Panc1 (cell line): ENCODE measurements at regions not wholly inside any gene's neighbourhood (a gene's known extent, or its start where the extent isn't known, plus 50 kb on each side); places are given as distances from the start of the nearest gene placed in this dataset.

ENCODE experiments used
- CTCF ChIP-seq: fragments of 450-650 bp; IDR thresholded peaks from 2 replicates; pipeline ENCODE4 v1.5.1; 2017; ENCODE audit warnings: mild to moderate bottlenecking
- POLR2AphosphoS5 ChIP-seq: IDR thresholded peaks from 2 replicates; pipeline ENCODE4 v1.6.1; 2012; ENCODE audit warnings: mild to moderate bottlenecking, low read depth, low read length, moderate library complexity
- REST ChIP-seq, 2 experiments: IDR thresholded peaks; 2 replicates each; pipeline ENCODE4 v1.6.1; 2011 to 2012; ENCODE audit warnings: low read depth in 2 of 2, control low read depth in 1 of 2, low read length in 1 of 2, mild to moderate bottlenecking in 1 of 2, moderate library complexity in 1 of 2; ENCODE audit not compliant: insufficient read depth in 1 of 2

GRCh38 chr7:89926701-89927100 is 227.6 kb upstream of the STEAP1 start:
- TF ChIP-seq CTCF (no peak), POLR2AphosphoS5 (no peak), REST (IDR thresholded peaks at IDR 0.05; ENCODE audit: insufficient read depth in 1 of 2, low read depth in 2 of 2, low read length in 1 of 2) (no peak)
